Skeletal muscle tissue (tissue), 3 donors: ENCODE measurements at regions not wholly inside any gene's neighbourhood (a gene's known extent, or its start where the extent isn't known, plus 50 kb on each side); places are given as distances from the start of the nearest gene placed in this dataset.

Source experiments
- H3K27ac ChIP-seq: one replicate; pipeline ENCODE4 v1.7.0; 2013; ENCODE audit warnings: mild to moderate bottlenecking, low read depth, low read length, inconsistent platforms
- H3K27me3 ChIP-seq, 3 donors: one replicate each; pipeline ENCODE4 v1.7.0; 2013; ENCODE audit warnings: low read length in 3 of 3; ENCODE audit not compliant: control insufficient read depth in 3 of 3, insufficient read depth in 3 of 3
- H3K36me3 ChIP-seq, 3 donors: one replicate each; pipeline ENCODE4 v1.7.0; 2013; ENCODE audit warnings: low read length in 3 of 3; ENCODE audit not compliant: control insufficient read depth in 3 of 3, insufficient read depth in 3 of 3
- H3K4me1 ChIP-seq, 3 donors: one replicate each; pipeline ENCODE4 v1.7.0; 2013; ENCODE audit warnings: low read length in 3 of 3, mild to moderate bottlenecking in 3 of 3; ENCODE audit not compliant: control insufficient read depth in 3 of 3, insufficient read depth in 3 of 3
- H3K4me3 ChIP-seq, 3 donors: one replicate each; pipeline ENCODE4 v1.7.0; 2013; ENCODE audit warnings: low read length in 3 of 3
- H3K9ac ChIP-seq, 3 donors: one replicate each; pipeline ENCODE4 v1.7.0; 2013; ENCODE audit warnings: low read length in 3 of 3, mild to moderate bottlenecking in 3 of 3, moderate library complexity in 2 of 3, low read depth in 1 of 3
- H3K9me3 ChIP-seq, 3 donors: one replicate each; pipeline ENCODE4 v1.7.0; 2013; ENCODE audit warnings: low read length in 3 of 3; ENCODE audit not compliant: control insufficient read depth in 3 of 3
- donor health status: Osteomylitis.

DNA sequence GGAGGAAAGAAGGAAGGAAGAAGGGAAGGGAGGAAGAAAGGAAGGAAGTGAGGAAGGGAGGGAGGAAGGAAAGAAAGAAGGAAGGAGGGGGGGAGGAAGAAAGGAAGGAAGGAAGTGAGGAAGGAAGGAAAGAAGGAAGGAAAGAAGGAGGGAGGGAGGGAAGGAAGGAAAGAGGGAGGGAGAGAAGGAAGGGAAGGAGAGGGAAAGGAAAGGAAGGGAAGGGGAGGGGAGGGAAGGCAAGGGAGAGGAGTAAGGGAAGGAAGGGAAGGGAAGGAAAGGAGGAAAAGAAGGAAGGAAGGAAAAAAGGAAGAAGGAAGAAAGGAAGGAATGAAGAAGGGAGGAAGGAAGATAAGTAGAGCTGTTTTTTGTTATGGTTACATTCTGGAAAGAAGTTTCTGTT, 141.2 kb downstream of the LRRC3B start:
- Histone ChIP-seq H3K27ac (no peak overlapping the region), H3K27me3 (no peaks in the 10 kb centered on the region), H3K4me3 (no peak overlapping the region), H3K9me3 (no peaks in the 10 kb centered on the region), H3K4me1 (no peaks in the 10 kb centered on the region), H3K36me3 (no peaks in the 10 kb centered on the region), H3K9ac (no peak overlapping the region)

DNA sequence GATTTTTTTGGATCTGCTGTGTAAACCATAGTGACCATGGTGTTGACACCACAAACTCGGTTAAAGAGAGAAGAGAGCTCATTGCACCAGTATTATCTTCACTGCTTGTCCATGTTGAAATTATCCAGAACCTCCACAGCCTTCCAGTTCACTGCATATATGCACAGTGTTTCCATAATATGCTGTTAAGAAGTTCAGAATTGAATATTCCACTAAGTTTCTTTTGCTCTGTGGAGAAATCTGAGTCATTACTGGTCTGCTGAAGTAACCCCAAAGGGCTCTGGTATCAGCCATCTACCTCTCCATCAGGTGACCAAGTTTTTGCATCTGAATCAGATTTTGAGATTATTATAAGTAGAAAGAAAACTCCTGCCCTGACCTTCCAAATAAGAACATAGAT, 143.5 kb downstream of the LRRC3B start:
- no peaks in the 10 kb centered on the region for H3K27me3 ChIP-seq
- H3K27ac ChIP-seq: no peak overlapping the region
- no peaks in the 10 kb centered on the region for H3K36me3 ChIP-seq
- H3K4me1 ChIP-seq: no peaks in the 10 kb centered on the region
- H3K9ac ChIP-seq: no peak overlapping the region
- peaks cover 0 to 2% (median 0%) of the 10 kb centered on the region in 3 donors for H3K9me3 ChIP-seq
- H3K4me3 ChIP-seq: no peak overlapping the region

DNA sequence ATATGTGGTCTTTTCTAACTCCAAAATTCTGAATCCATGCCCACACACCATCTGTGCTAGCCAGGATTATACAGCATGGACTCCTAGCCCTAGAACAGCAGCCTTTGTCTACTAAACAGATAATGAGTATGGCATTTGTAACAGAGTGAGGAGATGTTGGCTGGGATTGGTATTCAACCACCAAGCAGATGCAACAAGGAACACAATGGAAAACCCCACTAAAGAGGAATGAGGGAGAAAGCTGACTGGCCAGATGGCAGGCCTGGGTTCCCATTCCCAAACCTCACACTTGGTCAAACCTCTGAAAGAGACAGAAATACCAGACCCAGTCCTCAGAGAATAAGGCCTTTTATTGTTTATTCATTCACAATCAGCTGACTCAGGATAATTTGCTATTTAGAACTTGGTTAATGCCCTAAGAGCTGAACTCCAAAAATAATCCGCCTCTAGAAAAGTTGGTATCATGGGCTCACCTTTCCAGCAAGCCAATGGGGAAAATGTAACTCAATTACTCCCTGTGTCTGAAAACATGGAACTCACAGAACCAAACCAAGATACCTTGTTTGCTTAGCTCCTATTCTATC, 145.6 kb downstream of the LRRC3B start:
- no peak overlapping the region for H3K27ac ChIP-seq
- H3K9ac ChIP-seq: no peak overlapping the region
- H3K27me3 ChIP-seq: no peaks in the 10 kb centered on the region
- H3K4me1 ChIP-seq: no peaks in the 10 kb centered on the region
- H3K36me3 ChIP-seq: no peaks in the 10 kb centered on the region
- no peak overlapping the region for H3K4me3 ChIP-seq
- peaks cover 0 to 2% (median 0%) of the 10 kb centered on the region in 3 donors for H3K9me3 ChIP-seq

DNA sequence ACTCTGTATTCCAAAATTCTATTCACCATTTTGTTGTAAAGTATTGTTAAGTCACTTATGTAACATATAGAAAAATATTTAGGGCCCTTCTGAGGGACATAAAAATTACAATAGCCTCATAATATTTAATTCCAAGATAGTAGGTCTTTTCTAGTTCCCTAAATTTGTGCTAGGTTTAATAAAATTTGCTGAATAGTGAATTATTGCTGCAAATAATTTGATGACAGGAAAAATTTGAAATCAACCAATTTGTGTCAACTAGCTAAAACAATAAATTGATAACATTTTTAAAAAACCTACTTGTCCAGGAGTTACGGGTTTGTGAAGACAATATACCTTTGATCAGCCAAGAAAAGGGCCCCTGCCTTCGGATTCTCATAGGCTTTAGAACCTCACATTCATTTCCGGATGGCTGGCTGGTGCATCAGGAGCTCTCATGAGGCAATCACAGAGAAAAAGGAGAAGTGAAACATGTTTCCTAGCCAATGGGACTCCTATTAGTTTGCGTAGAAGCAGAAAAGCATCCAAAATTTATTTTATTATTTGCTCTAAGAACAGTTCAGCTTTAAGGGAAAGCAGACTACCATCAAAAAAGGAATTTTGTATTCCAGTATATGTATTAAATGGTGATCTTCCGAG, 177.2 kb downstream of the LRRC3B start:
- Histone ChIP-seq H3K4me3 (no peak overlapping the region), H3K27me3 (no peaks in the 10 kb centered on the region), H3K27ac (no peak overlapping the region), H3K4me1 (no peaks in the 10 kb centered on the region), H3K36me3 (no peaks in the 10 kb centered on the region), H3K9ac (no peak overlapping the region), H3K9me3 (peaks cover 0 to 2% (median 0%) of the 10 kb centered on the region in 3 donors)

- H3K27ac ChIP-seq: no peak overlapping the region
- H3K9me3 ChIP-seq: no peaks in the 10 kb centered on the region
- H3K27me3 ChIP-seq: no peaks in the 10 kb centered on the region
- H3K9ac ChIP-seq: no peak overlapping the region
- H3K4me1 ChIP-seq: no peaks in the 10 kb centered on the region
- H3K36me3 ChIP-seq: no peaks in the 10 kb centered on the region
- no peak overlapping the region for H3K4me3 ChIP-seq
These were observed 184.7 kb downstream of the LRRC3B start for GRCh38 chr3:26807272-26807671.

GRCh38 chr3:26825454-26825853, 202.9 kb downstream of the LRRC3B start:
- H3K9me3 ChIP-seq: peaks cover 0 to 10% (median 4%) of the 10 kb centered on the region in 3 donors
- H3K36me3 ChIP-seq: no peaks in the 10 kb centered on the region
- H3K9ac ChIP-seq: no peak overlapping the region
- H3K4me3 ChIP-seq: no peak overlapping the region
- H3K27ac ChIP-seq: no peak overlapping the region
- H3K27me3 ChIP-seq: no peaks in the 10 kb centered on the region
- H3K4me1 ChIP-seq: no peaks in the 10 kb centered on the region

- Histone ChIP-seq H3K27ac (no peak overlapping the region), H3K4me3 (no peak overlapping the region), H3K36me3 (no peaks in the 10 kb centered on the region), H3K27me3 (no peaks in the 10 kb centered on the region), H3K4me1 (no peaks in the 10 kb centered on the region), H3K9me3 (peaks cover 0 to 11% (median 4%) of the 10 kb centered on the region in 3 donors), H3K9ac (no peak overlapping the region)
These were observed 204.6 kb downstream of the LRRC3B start for GRCh38 chr3:26827169-26827568.

GRCh38 chr3:26838026-26838425, 215.5 kb downstream of the LRRC3B start:
- Histone ChIP-seq H3K27ac (no peak overlapping the region), H3K27me3 (no peaks in the 10 kb centered on the region), H3K9ac (no peak overlapping the region), H3K4me3 (no peak overlapping the region), H3K36me3 (no peaks in the 10 kb centered on the region), H3K9me3 (no peaks in the 10 kb centered on the region), H3K4me1 (peaks cover 0 to 12% (median 0%) of the 10 kb centered on the region in 3 donors)

- Histone ChIP-seq H3K4me1 (peaks cover 0 to 12% (median 0%) of the 10 kb centered on the region in 3 donors), H3K27me3 (no peaks in the 10 kb centered on the region), H3K27ac (no peak overlapping the region), H3K9ac (no peak overlapping the region), H3K9me3 (no peaks in the 10 kb centered on the region), H3K36me3 (no peaks in the 10 kb centered on the region), H3K4me3 (no peak overlapping the region)
These were observed 216.4 kb downstream of the LRRC3B start for GRCh38 chr3:26839001-26839400.

DNA sequence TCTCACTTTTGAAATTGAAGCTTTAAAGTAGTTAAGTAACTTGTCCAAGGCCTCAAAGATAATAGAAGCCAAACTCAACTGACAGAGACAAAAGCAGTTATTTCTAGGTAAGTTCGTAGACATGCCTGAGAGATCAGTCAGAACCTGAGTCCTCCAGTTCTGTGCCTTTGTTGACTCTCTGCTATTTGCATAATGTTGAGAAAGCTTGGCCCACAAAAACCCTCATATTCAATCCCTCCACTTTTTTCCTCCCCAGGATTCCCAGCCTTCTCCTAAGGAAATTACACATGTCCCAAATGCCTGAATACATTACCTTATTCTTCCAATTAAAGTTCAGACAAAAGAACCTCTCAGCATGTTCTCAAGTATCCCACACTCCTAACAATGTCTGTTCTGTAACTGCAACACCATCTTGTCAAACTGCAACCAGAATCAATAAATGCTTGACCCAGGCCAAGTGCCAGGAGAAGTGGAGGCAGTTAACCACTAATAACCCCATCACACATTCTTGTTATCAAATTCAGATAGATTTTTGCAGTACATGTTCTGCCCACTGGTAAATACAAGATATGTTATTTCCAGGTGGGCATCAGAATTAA, 217.8 kb downstream of the LRRC3B start:
- no peaks in the 10 kb centered on the region for H3K9me3 ChIP-seq
- no peaks in the 10 kb centered on the region for H3K27me3 ChIP-seq
- peaks cover 0 to 12% (median 0%) of the 10 kb centered on the region in 3 donors for H3K4me1 ChIP-seq
- H3K4me3 ChIP-seq: no peak overlapping the region
- H3K9ac ChIP-seq: no peak overlapping the region
- H3K27ac ChIP-seq: no peak overlapping the region
- H3K36me3 ChIP-seq: no peaks in the 10 kb centered on the region
